Tibial nerve (tissue), 3 donors: ENCODE measurements at regions not wholly inside any gene's neighbourhood (a gene's known extent, or its start where the extent isn't known, plus 50 kb on each side); places are given as distances from the start of the nearest gene placed in this dataset.
"Not testable (repeated sequence)": the region's sequence is repeated elsewhere in the genome, so short reads cannot be mapped to it uniquely, and the experiment has no call there.

Experiments
- POLR2A ChIP-seq, 2 donors: fragments of 450-650 bp; IDR thresholded peaks; one replicate each; pipeline ENCODE4 v1.6.1; 2017; ENCODE audit warnings: antibody characterized with exemption in 2 of 2, mild to moderate bottlenecking in 2 of 2, moderate library complexity in 2 of 2
- TF ChIP-seq, protein P1 (sequence below), 5 experiments: fragments of 200-600 bp in 3 of 5; fragments of 450-650 bp in 2 of 5; sonication (generic) in 3 of 5; IDR thresholded peaks; one replicate each; pipeline ENCODE4 v1.5.1; 2016 to 2019; ENCODE audit warnings: antibody characterized with exemption in 5 of 5, mild to moderate bottlenecking in 3 of 5, moderate library complexity in 2 of 5

DNA sequence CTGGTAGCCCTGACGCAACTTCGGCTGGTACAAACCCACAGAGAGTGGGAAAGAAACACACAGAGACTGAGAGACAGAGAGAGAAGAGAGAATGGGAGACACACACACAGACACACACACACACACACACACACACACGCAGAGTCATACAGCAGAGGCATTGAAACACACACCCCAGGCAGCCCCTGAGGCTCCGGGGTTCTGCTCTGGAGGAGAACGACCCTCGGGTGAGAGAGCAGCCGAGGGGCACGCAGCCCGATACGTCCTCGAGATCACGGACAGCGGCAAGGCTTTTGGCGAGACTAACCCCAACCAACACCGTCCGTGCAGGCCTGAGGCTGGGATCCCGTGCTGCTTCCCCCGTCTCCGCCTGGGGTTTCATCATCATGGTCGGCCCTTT, 700.8 kb upstream of the TPTE start:
- TF ChIP-seq POLR2A (IDR thresholded peaks at IDR 0.05): not testable (repeated sequence)
- TF ChIP-seq, protein P1, sequence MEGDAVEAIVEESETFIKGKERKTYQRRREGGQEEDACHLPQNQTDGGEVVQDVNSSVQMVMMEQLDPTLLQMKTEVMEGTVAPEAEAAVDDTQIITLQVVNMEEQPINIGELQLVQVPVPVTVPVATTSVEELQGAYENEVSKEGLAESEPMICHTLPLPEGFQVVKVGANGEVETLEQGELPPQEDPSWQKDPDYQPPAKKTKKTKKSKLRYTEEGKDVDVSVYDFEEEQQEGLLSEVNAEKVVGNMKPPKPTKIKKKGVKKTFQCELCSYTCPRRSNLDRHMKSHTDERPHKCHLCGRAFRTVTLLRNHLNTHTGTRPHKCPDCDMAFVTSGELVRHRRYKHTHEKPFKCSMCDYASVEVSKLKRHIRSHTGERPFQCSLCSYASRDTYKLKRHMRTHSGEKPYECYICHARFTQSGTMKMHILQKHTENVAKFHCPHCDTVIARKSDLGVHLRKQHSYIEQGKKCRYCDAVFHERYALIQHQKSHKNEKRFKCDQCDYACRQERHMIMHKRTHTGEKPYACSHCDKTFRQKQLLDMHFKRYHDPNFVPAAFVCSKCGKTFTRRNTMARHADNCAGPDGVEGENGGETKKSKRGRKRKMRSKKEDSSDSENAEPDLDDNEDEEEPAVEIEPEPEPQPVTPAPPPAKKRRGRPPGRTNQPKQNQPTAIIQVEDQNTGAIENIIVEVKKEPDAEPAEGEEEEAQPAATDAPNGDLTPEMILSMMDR (IDR thresholded peaks at IDR 0.05): not testable (repeated sequence)
